GM10266 (cell line): ENCODE measurements at regions not wholly inside any gene's neighbourhood (a gene's known extent, or its start where the extent isn't known, plus 50 kb on each side); places are given as distances from the start of the nearest gene placed in this dataset.
"Not testable (repeated sequence)": the region's sequence is repeated elsewhere in the genome, so short reads cannot be mapped to it uniquely, and the experiment has no call there.

ENCODE experiments used
- DNase-seq: peaks from one replicate; pipeline ENCODE4 v3.0.0; 2012; ENCODE audit errors: extremely low spot score
- CTCF ChIP-seq: IDR thresholded peaks from 2 replicates; pipeline ENCODE4 v1.5.1; 2012; ENCODE audit warnings: mild to moderate bottlenecking, low read depth; ENCODE audit not compliant: control insufficient read depth, insufficient read depth; ENCODE audit errors: missing control alignments

GRCh38 chr14:106230071-106230470, 703.7 kb downstream of the TMEM121 start:
- DNase-seq: no peak
- no peak for TF ChIP-seq CTCF

- DNase-seq: not testable (repeated sequence)
Observed at GRCh38 chr14:106233191-106233590, 706.8 kb downstream of the TMEM121 start.

GRCh38 chr14:106234525-106235254, 708.3 kb downstream of the TMEM121 start:
- DNase-seq: not testable (repeated sequence)

- no peak for DNase-seq
- TF ChIP-seq CTCF: no peak
Observed at GRCh38 chr14:106235356-106236159, 709.2 kb downstream of the TMEM121 start.

- no peak for DNase-seq
- TF ChIP-seq CTCF: no peak
Observed at GRCh38 chr14:106248321-106249192, 722.2 kb downstream of the TMEM121 start.

- not testable (repeated sequence) for DNase-seq
Observed at GRCh38 chr14:106253995-106254394, 727.6 kb downstream of the TMEM121 start.

GRCh38 chr14:106257569-106257994, 731.2 kb downstream of the TMEM121 start:
- DNase-seq: not testable (repeated sequence)
- TF ChIP-seq CTCF: peak; percentile 57

GRCh38 chr14:106268013-106268727, 741.8 kb downstream of the TMEM121 start:
- TF ChIP-seq CTCF: peak; percentile 49
- DNase-seq: peak; percentile 37
